HG03565 (cell line): ENCODE measurements at regions not wholly inside any gene's neighbourhood (a gene's known extent, or its start where the extent isn't known, plus 50 kb on each side); places are given as distances from the start of the nearest gene placed in this dataset.

Experiments
- ATAC-seq: cut with Tn5 transposase; IDR thresholded peaks from one replicate; pipeline ENCODE4 v1.9.1; 2021; ENCODE audit warnings: mild to moderate bottlenecking, moderate library complexity; ENCODE audit not compliant: unreplicated experiment

DNA sequence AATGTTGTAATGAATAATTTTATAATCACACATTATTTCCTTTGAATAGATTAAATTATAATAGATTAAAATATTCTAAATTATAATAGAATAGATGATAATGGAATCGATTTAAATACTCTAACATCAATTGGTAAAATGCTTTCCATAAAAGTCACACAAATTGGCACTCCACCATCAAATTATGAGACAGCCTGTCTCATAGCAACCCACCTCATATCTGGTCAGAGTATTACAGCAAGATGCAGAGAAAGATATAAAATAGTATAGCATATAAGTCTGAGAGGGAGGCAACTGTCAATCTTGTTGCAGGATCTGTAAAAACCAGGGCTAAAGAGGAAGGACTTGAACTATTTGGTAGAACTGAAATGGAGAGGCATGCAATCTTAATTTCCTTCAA is 98.4 kb upstream of the NCKAP5 start:
- no peak for ATAC-seq

DNA sequence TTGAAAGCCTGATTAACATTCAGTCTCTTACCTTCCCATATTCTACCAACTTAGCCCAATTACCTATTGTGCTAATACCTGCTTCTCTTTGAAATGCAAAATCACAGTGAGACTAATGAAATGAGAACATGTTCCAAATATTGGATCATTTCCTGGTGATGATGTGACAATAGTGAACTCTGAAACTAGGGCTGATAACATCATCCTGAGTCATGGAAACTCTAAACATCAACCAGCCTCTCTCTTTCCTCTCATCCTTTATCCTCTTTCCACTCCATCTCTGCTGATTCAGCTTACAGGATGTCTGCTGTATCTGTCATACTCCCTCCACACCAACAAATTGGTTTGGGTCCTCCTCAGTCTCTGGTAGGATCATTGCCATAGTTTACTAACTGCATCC is 98.8 kb upstream of the NCKAP5 start:
- no peak for ATAC-seq

DNA sequence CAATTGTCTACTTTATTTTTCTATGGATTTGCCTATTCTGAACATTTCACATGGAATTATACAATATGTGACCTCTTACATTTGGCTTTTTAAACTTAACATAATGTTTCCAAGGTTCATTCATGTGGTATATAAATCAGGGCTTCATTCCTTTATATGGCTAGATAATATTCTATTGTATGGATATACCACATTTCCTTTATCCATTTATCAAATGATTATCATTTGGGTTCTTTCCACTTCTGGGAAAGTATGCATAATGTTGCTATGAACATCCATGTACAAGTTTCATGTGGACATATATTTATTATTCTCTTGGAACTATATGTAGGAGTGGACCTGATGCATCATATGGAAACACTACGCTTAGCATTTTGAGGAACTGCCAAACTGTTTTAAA is 99.7 kb upstream of the NCKAP5 start:
- ATAC-seq = no peak

DNA sequence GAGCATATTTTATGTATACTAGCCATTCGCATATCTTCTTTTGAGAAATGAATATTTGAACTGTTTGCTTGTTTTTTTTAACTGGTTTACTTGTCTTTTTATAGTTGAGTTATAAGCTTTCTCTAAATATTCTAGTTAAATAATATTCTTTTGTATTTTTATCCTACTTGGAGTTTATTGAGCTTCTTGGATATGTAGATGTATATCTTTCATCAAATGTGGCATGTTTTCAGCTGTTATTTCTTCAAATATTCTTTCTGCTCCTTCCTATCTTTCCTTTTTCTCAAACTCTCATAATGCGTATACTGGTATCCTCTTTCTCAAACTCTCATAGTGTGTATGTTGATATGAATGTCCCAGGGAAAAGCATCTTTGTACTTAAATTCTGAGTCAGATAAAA is 100.3 kb upstream of the NCKAP5 start:
- no peak for ATAC-seq

DNA sequence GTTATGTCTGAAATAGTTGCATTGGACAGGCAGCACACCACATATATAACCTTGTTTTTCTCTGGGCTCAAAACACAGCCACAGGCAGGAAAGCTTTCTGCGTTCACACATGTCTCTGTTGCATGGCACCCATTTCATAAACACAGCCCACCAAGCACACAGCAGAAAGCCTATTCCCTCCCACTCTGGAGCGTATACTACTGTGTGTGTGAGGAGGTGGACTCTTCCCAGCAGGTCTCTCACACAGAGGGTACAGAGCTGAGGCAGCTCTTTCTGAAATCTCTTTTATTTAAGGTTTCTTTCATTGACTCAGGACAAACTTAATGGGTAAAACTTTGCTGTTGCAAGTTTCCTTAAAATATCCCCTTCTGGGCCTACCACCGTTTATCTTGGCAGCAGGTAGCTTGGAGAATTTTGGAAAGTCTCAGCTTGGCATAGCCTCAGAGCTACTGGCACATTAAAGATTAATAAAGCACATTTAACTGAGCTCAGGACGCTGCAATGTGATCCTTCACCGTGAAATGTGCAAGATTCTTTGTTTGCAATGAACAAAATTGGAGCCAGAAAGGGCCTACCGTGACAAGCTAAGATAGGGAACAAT is 105.1 kb upstream of the NCKAP5 start:
- ATAC-seq = no peak

DNA sequence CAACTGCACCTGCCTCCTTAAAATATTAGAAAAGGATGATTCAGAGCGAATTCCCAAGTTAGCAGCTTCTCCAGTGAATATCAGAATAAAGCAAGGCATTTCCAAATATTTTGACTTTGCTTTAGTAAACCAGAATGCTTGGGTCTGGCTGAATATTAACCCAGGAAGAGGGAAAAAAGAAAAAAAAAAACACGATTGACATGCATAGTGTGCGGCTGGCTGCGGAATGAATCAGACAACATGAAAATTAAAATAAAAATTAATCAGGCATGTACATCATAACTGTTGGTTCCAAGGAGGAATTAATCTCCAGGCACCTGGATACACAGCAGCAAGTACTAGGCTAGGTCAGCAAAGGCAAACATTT is 105.8 kb upstream of the NCKAP5 start:
- ATAC-seq = no peak

DNA sequence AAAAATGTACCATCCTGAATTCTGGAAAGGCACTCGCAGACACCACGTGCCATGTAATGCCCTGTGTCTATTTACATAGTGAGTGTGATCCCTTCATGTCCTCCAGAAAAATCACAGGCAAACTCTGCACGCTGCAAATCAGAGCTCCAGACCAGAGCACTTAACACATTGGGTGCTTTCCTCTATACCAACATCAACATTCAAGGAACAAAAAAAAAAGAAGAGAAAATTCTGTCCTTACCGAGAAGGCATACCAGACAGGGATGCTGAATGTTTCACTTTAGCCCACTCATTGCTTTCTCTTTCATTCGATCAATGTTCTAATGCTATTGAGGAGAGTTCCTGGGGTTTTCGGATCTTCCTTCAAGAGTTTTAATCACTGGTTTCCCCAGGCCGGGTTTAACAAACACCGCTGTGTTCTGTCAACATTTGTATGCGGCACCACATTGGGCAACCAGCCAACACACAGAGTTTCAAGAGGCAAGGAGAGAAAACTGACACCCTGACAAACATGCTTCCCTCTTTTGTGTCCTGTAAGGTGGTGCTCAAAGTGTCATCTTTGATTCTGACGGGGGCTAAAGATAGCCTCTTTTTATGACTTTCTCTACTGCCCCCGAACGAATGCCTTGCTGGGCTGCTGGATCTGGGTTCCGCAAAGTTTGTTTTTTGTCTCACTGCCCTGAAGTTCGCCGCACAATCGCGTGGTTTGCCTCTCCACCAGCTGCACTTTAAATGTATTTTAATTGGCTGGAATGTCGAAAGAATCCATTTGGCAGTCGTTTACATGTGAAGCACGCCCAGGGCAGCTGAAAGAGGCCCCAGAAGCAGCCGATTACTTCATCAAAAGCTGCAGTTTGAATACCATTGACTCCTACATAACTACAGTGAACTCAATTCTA is 106.4 kb upstream of the NCKAP5 start:
- no peak for ATAC-seq

DNA sequence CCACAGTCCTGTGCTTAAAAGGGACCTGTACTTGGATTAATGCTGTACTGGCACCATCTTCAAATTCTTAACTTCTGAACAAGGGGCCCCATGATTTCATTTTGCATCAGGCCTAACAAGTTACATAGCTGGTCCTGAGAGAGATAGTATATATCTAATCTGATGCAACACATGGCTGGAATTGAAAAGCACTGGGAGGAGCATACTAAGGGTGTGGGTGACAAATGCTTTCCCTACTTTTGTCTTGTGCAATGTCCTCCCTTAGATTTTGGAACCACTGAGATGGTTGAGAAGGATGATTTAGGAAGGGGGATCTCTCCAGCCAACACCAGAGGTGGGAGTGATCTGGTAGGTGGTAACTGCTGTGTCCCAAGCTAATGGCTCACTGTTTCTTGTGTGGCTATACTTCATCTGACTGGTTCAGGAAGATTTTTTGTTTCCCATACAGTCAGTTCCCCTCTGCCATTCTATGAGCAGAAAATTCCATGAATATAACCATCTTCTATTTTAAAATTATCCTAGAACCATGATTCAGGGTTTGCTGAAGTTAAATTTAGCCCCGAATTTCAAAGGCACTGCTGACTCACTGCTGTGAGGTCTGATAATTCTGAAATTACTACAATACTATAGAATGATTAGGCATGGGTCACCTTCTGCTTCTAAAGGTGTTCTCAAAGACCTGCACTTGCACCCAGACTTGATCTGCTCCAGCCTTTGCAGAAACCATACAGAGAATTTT is 108.3 kb upstream of the NCKAP5 start:
- no peak for ATAC-seq

DNA sequence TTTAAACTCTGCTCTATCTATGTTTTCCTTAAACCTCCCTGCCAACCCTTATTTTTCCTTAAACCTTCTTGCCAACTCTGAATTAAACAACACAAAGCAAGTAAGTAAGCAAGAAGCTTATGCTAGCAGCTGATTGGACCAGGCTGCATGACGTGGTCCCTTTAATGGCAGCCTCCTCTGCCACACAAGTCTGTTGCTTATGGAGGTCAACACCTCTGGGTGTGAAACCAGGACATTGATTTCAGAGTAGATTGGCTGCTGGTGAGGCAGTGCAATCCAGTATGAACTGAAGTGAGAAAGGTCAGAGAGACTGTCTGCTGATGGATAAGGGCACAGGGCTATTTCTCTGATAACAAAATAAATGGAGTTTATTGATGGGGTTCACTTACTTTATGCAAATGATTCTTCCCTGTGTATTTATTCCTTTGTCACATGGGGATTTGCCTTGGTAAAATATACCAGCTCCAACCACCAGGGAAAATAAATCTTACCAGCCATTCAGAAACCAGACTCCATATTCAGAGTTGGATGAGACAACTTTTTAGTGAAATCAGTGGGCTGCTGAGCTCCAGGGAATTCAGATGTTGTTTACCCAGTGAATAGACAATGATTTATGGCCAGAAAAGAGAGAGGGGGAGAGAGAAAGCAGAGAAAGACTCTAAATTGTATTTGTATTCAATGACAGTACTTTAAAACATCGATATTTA is 112.2 kb upstream of the NCKAP5 start:
- no peak for ATAC-seq

DNA sequence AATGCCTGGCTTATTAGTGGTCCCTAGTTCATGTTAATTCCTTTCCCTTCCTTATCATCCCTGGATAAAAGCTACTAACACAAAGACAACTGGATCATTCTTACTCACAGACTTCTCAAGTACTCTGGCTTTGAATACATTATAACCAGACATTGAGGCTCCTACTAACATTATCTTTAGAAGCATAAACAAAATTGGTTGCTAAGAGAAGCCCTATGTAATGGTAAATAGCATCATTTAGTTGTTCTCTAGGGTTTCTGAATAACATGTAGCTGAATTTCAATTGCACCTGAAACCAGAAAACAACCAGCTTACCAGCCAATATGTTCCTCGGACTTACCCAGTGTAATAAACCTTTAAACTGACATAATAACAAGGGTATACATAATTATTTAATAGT is 114.1 kb upstream of the NCKAP5 start:
- no peak for ATAC-seq

DNA sequence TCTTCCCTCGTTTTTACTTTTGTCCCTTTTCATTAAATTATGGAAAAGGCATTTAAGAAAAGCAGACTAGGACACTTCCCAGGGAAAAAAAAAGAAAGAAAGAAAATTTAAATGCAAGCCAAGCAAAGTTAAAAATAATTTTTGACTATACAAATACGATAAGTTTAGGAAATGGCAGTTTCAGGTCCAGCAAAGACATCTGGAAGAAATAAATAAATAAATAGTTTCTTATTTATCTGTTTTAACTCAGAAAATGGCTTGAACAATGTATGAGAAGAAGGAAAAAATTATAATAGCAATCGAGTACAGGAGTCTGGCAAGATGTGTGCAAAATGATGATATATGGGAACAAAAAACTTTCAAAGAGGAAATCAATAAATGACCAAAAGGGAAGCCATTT is 114.6 kb upstream of the NCKAP5 start:
- ATAC-seq = no peak

DNA sequence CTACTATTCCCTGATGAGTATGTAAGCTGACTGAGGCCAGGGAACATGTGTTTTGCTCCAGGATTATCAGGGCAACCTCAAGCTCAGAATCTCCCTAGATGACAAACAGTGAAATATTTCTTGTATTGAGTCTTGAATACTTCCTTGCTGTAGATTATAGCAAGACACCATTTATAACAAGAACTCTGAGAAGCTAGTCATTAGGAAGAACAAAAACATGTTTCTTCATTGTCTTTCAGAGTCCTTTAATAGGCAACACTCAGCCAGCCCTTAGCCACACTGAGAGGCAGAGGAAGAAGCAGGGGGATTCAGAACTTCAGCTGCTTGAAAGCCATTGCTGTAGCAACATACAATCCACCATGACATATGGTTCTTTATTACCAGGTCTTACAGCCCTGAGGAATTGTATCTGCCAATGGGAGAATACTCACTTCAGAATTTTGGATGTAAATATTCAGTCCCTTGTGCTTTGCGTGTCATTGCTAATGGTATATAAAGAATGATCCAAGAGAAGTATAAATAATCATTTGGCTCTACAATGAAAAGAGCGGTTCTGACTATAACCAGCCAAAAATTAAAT is 117.5 kb upstream of the NCKAP5 start:
- no peak for ATAC-seq

DNA sequence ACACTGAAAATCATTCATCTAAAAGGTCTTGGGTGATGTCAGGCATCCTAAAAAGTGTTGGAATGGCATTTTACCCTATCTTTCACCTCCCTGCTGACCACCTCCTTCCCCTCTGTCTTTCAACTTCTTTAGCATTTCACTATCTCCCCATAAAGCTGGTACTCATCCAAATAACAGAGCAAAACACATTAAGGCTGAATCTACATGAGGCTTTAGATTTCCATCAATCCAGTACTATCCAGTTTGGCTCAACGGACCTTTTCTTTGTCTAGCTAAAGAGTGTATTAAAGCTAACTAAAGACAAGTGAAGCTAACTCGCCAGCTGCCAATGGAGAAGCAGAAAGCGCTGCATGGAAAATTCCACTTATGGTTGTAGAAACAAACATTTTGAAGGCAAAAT is 122.5 kb upstream of the NCKAP5 start:
- no peak for ATAC-seq

DNA sequence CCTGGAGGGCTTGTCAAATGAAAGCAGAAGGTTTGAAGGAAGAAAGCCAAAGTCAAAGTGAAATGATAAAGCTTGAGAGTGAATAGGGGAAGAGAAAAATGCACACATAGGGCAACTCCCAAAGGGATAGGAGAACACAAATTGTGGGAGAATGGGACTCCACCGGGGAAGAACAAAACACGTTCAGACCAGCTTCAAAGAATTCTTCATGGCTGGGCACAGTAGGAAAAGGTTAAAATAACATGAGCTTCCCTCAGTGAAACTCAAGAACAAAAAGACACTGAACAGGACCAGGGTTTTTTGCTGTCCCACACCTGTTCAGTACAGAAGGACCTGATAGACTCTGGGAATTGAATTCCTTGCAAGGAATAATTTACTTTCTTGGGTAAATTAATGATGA is 123.1 kb upstream of the NCKAP5 start:
- no peak for ATAC-seq

DNA sequence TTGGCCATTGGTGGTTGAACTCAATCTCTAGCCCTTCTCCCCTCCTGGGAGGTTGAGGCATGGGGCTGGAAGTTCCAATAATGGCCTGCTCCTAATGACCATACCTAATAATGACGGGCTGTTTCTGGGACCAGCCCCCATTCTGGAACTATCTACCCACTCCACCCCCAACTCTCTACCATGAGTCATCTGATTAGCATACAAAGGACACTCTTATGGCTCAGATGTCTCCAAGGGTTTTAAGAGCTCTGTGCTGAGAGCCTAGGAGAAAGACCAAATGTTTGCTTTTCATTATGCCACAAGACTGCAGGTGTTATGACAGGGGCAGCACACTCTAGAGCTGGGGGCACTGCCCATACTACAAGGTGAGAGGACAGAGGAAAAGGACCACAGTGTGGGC is 137.0 kb upstream of the NCKAP5 start:
- no peak for ATAC-seq

DNA sequence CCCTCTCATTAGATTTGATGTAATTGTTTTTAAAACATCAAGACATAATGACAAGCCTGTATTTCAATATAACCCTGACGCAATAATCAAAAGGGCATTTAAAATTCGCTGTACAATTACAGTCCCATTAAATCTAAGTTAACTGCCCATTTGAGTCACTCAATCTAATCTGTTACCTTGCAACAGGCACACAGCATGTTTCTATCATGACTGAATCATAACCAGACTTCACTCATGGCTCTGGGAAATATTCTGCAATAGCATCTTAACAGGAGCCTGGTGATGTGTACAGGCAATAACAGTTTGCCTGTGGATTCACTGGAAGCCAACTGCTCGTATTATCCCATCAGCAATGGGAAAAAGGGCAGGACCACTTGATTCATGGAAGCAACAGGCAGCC is 142.3 kb upstream of the NCKAP5 start:
- ATAC-seq = no peak

DNA sequence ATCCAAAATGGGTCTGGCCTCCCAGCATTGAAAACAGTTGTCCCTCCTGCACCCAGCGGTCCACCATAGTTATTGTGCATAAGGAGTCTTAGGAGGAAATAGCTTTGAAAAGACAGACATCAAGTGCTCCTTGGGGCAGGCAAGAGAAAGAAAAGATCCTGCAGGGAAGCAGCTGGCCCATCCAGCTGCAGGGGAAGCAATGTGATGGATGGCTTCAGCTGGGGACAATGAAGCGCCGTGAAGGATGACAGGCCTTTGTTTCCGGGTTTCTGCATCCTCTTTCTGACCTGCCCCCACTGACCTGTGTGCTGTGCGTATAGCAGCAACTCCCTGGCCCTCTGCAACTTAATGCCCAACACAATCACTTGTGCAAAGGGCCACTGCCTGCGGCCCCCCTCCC is 142.9 kb upstream of the NCKAP5 start:
- ATAC-seq = no peak

DNA sequence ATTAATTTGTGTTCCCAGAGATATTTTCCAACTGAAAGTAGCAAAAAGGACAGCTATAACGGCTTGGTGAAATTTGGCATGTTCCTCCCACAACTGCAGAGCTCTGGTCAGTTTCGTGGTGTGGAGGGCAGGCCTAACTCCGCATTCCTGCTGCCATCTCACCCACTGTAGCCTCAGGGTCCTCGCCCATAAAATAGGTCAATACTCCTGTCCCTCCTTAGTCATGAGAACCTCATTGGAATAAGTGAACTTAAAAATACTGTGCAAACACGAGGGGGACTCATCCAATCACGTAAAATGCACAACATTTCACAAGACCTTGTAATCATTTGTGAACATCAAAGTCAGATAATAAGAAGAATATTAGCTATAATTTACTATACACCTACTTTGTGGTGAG is 143.5 kb upstream of the NCKAP5 start:
- ATAC-seq = no peak

DNA sequence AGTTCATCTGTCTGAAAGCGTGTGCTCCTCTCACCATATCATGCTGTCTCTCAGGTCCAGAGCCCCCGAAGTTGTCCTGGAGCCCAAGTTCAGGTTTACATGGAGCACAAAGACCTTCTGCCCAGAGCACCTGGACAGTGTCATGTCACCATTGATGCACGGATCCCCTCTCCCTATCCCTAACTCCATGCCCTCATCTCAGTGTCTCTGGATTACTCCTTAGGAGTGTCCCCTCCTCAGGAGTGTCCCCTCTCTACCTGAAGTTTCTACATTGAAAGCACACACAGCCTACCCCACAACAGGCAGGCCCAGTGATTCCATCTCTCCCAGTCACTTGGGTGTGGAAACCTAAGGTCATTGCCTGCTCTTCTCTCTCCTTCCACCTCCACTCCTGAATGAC is 144.1 kb upstream of the NCKAP5 start:
- ATAC-seq = no peak

DNA sequence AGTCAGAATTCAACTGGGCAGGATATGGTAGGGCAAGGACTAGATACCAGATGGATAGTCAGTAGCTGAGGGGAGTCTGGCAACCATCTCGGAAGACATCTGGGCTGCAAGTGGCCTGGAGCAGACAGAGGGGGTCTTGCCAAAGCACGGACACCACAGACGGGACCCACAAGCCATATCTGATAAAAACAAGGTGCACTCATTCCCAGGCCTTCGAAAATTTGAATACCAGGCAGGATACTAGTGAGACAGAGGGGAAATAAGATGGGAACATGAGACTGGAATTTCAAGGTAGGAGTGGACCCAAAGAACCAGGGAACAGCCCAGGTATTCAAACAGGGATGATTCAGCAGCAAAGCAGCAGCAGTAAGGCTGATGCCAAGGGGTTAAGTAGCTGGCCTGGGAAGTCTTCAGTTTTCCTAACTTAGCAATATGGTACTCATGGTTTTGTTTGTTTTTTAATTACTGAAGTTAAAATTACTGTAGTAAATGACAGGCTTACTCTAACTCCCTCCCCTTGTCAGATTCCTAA is 144.9 kb upstream of the NCKAP5 start:
- no peak for ATAC-seq

DNA sequence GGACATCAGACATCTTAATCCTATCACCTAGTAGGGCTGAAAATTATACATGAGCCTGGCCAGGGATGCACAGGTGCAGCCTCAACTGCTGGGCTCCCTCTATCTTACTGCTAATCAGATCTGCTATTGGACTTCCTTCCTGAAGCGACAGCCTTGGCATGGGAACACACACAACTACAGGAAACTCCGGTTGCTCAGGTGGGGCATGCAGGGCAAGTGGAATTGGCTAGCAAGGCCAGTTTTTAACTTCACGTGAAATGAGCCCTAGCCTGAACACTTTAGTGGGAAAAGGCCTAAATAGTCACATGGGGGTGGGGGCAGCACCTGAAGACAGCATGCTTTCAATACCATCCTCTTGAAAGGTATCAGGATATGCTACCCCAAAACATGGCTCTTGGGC is 147.9 kb upstream of the NCKAP5 start:
- ATAC-seq = no peak
